Femur (tissue), 1 donor: ENCODE measurements at regions not wholly inside any gene's neighbourhood (a gene's known extent, or its start where the extent isn't known, plus 50 kb on each side); places are given as distances from the start of the nearest gene placed in this dataset.
A peak's percentile ranks its signal among the peaks of the same experiment; 100 is the strongest.

Experiments used
- DNase-seq: peaks from one replicate; pipeline ENCODE4 v3.0.0-alpha.2; 2017

- no peak for DNase-seq
Measured at GRCh38 chr5:72612810-72613209, 105.6 kb upstream of the ZNF366 start.

- peak; percentile 73 for DNase-seq
Measured at GRCh38 chr5:72611118-72611730, 104.0 kb upstream of the ZNF366 start.

GRCh38 chr5:72608926-72609325 is 101.7 kb upstream of the ZNF366 start:
- no peak for DNase-seq

- DNase-seq: peak; percentile 87
Measured at GRCh38 chr5:72608297-72608696, 101.1 kb upstream of the ZNF366 start.

- no peak for DNase-seq
Measured at GRCh38 chr5:72607381-72607780, 100.2 kb upstream of the ZNF366 start.

GRCh38 chr5:72606525-72606924 is 99.3 kb upstream of the ZNF366 start:
- DNase-seq: no peak

- DNase-seq: no peak
Measured at GRCh38 chr5:72605632-72606031, 98.4 kb upstream of the ZNF366 start.

GRCh38 chr5:72604798-72605154 is 97.6 kb upstream of the ZNF366 start:
- no peak for DNase-seq

- DNase-seq: no peak
Measured at GRCh38 chr5:72604111-72604797, 97.0 kb upstream of the ZNF366 start.

- no peak for DNase-seq
Measured at GRCh38 chr5:72602696-72603685, 95.8 kb upstream of the ZNF366 start.

- no peak for DNase-seq
Measured at GRCh38 chr5:72601861-72602260, 94.7 kb upstream of the ZNF366 start.

- DNase-seq: no peak
Measured at GRCh38 chr5:72600391-72600981, 93.3 kb upstream of the ZNF366 start.

GRCh38 chr5:72599519-72600370 is 92.5 kb upstream of the ZNF366 start:
- no peak for DNase-seq

- no peak for DNase-seq
Measured at GRCh38 chr5:72599065-72599433, 91.8 kb upstream of the ZNF366 start.

- no peak for DNase-seq
Measured at GRCh38 chr5:72598401-72599064, 91.3 kb upstream of the ZNF366 start.

- DNase-seq: no peak
Measured at GRCh38 chr5:72597456-72597948, 90.3 kb upstream of the ZNF366 start.

GRCh38 chr5:72596956-72597355 is 89.7 kb upstream of the ZNF366 start:
- DNase-seq: no peak

GRCh38 chr5:72588640-72589039 is 81.4 kb upstream of the ZNF366 start:
- no peak for DNase-seq

- no peak for DNase-seq
Measured at GRCh38 chr5:72587661-72588308, 80.6 kb upstream of the ZNF366 start.

- no peak for DNase-seq
Measured at GRCh38 chr5:72586788-72587530, 79.7 kb upstream of the ZNF366 start.
